Brain pericyte (primary cell): ENCODE measurements at regions not wholly inside any gene's neighbourhood (a gene's known extent, or its start where the extent isn't known, plus 50 kb on each side); places are given as distances from the start of the nearest gene placed in this dataset.

ENCODE experiments used
- DNase-seq: peaks from one replicate; pipeline ENCODE4 v3.0.0-alpha.2; 2012; ENCODE audit warnings: low read depth, low spot score

- no peak for DNase-seq
Observed at GRCh38 chr15:97592778-97593177, 367.7 kb upstream of the ARRDC4 start.

GRCh38 chr15:97597801-97598200 is 362.7 kb upstream of the ARRDC4 start:
- no peak for DNase-seq

GRCh38 chr15:97598353-97598798 is 362.1 kb upstream of the ARRDC4 start:
- DNase-seq = no peak

- DNase-seq = no peak
Observed at GRCh38 chr15:97600190-97600589, 360.3 kb upstream of the ARRDC4 start.

GRCh38 chr15:97604677-97605076 is 355.8 kb upstream of the ARRDC4 start:
- DNase-seq = no peak

- DNase-seq = no peak
Observed at GRCh38 chr15:97615114-97615513, 345.4 kb upstream of the ARRDC4 start.

GRCh38 chr15:97623091-97623661 is 337.3 kb upstream of the ARRDC4 start:
- no peak for DNase-seq

- no peak for DNase-seq
Observed at GRCh38 chr15:97627634-97628033, 332.9 kb upstream of the ARRDC4 start.

GRCh38 chr15:97645758-97646157 is 314.7 kb upstream of the ARRDC4 start:
- DNase-seq = no peak

- DNase-seq = no peak
Observed at GRCh38 chr15:97648728-97649127, 311.8 kb upstream of the ARRDC4 start.

GRCh38 chr15:97652041-97652440 is 308.5 kb upstream of the ARRDC4 start:
- DNase-seq = no peak

GRCh38 chr15:97652700-97653167 is 307.8 kb upstream of the ARRDC4 start:
- DNase-seq = no peak

GRCh38 chr15:97653896-97654295 is 306.6 kb upstream of the ARRDC4 start:
- no peak for DNase-seq

GRCh38 chr15:97654481-97655076 is 305.9 kb upstream of the ARRDC4 start:
- DNase-seq = no peak

GRCh38 chr15:97661796-97662195 is 298.7 kb upstream of the ARRDC4 start:
- no peak for DNase-seq

GRCh38 chr15:97672586-97672985 is 287.9 kb upstream of the ARRDC4 start:
- DNase-seq = no peak

- DNase-seq = no peak
Observed at GRCh38 chr15:97678656-97679055, 281.8 kb upstream of the ARRDC4 start.

GRCh38 chr15:97679106-97679688 is 281.3 kb upstream of the ARRDC4 start:
- no peak for DNase-seq

GRCh38 chr15:97680606-97681220 is 279.8 kb upstream of the ARRDC4 start:
- DNase-seq = no peak

GRCh38 chr15:97683831-97684230 is 276.7 kb upstream of the ARRDC4 start:
- DNase-seq = no peak

- DNase-seq = no peak
Observed at GRCh38 chr15:97684249-97684648, 276.3 kb upstream of the ARRDC4 start.

GRCh38 chr15:97686324-97686723 is 274.2 kb upstream of the ARRDC4 start:
- DNase-seq = no peak

GRCh38 chr15:97687654-97688053 is 272.8 kb upstream of the ARRDC4 start:
- DNase-seq = no peak
